ENCODE measurements at regions not wholly inside any gene's neighbourhood (a gene's known extent, or its start where the extent isn't known, plus 50 kb on each side); places are given as distances from the start of the nearest gene placed in this dataset.
"Not testable (repeated sequence)": the region's sequence is repeated elsewhere in the genome, so short reads cannot be mapped to it uniquely, and the experiment has no call there.

GRCh38 chr12:34223640-34224039 is 201.3 kb downstream of the ALG10 start:
- TF ChIP-seq CTCF (IDR thresholded peaks at IDR 0.05; ENCODE audit: low read depth, low read length), result no peak
- H3K4me3 ChIP-seq (ENCODE audit: low read depth, low read length), result no peak overlapping the region

- not testable (repeated sequence) for H3K4me3 ChIP-seq (ENCODE audit: low read depth, low read length)
Observed at GRCh38 chr12:34226044-34226443, 203.7 kb downstream of the ALG10 start.

GRCh38 chr12:34228046-34228445 is 205.8 kb downstream of the ALG10 start:
- H3K4me3 ChIP-seq (ENCODE audit: low read depth, low read length), result not testable (repeated sequence)

GRCh38 chr12:34229033-34229432 is 206.7 kb downstream of the ALG10 start:
- H3K4me3 ChIP-seq (ENCODE audit: low read depth, low read length), result not testable (repeated sequence)

- TF ChIP-seq CTCF (IDR thresholded peaks at IDR 0.05; ENCODE audit: low read depth, low read length), result no peak
- no peak overlapping the region for H3K4me3 ChIP-seq (ENCODE audit: low read depth, low read length)
Observed at GRCh38 chr12:34233618-34234017, 211.3 kb downstream of the ALG10 start.

- no peak overlapping the region for H3K4me3 ChIP-seq (ENCODE audit: low read depth, low read length)
- no peak for TF ChIP-seq CTCF (IDR thresholded peaks at IDR 0.05; ENCODE audit: low read depth, low read length)
Observed at GRCh38 chr12:34236073-34236472, 213.8 kb downstream of the ALG10 start.

- H3K4me3 ChIP-seq (ENCODE audit: low read depth, low read length), result no peak overlapping the region
- TF ChIP-seq CTCF (IDR thresholded peaks at IDR 0.05; ENCODE audit: low read depth, low read length), result no peak
Observed at GRCh38 chr12:34244608-34245007, 222.3 kb downstream of the ALG10 start.

- no peak for TF ChIP-seq CTCF (IDR thresholded peaks at IDR 0.05; ENCODE audit: low read depth, low read length)
- no peak overlapping the region for H3K4me3 ChIP-seq (ENCODE audit: low read depth, low read length)
Observed at GRCh38 chr12:34249271-34249670, 227.0 kb downstream of the ALG10 start.

GRCh38 chr12:34251879-34252278 is 229.6 kb downstream of the ALG10 start:
- H3K4me3 ChIP-seq (ENCODE audit: low read depth, low read length), result not testable (repeated sequence)

GRCh38 chr12:34253674-34254073 is 231.4 kb downstream of the ALG10 start:
- no peak overlapping the region for H3K4me3 ChIP-seq (ENCODE audit: low read depth, low read length)

More at GRCh38 chr12:34253674-34254073, 231.4 kb downstream of the ALG10 start:
- TF ChIP-seq CTCF (IDR thresholded peaks at IDR 0.05; ENCODE audit: low read depth, low read length), result no peak
